ENCODE measurements at regions not wholly inside any gene's neighbourhood (a gene's known extent, or its start where the extent isn't known, plus 50 kb on each side); places are given as distances from the start of the nearest gene placed in this dataset.

GRCh38 chr6:167403427-167403826 lies 78.5 kb downstream of the TTLL2 start:
- no TSS peak for BruUV-seq (replicated peaks)

DNA sequence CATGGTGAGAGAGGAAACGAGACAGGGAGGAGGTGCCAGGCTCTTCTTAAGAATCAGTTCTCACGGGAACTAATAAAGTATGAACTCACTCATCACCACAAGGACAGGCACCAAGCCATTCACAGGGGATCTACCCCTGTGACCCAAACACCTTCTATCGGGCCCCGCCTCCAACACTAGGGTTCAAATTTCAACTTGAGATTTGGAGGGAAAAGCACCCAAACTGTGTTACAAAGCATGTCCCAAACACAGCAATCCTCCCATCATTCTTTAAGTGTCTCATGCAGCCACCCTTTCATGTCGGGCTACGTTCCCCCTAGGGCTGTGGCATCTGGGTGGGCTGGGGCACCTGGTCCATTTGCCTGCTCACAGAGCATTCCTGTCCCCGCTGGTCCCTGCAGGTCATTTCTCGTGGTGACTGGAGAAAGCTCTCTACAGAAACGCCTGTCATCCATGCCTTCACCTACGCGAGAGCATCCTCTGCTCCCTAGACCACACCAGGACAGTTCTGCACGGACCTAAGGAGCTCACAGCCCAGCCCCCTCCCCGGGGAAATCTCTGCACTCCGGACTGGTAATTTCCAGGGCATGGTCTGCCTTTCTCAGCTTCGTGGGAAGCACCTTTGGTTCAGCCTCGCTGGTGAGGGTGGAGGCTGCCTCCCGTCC lies 79.6 kb downstream of the TTLL2 start:
- peaks cover 7% of the 10 kb centered on the region for H4K20me1 ChIP-seq (replicated peaks; ENCODE audit: control insufficient read depth, insufficient read depth, low read length)
- H3K9me1 ChIP-seq (ENCODE audit: control insufficient read depth, insufficient read depth, low read length), result no peaks in the 10 kb centered on the region
- POLR2A ChIA-PET, result interaction anchor here (0.6 kb wide), 1 partner anchor 167 kb away, joined by 4 read pairs; no protein-coding TSS in a partner anchor
- no TSS peak for BruUV-seq (replicated peaks)
- no peak for TF ChIP-seq TSC22D4 (tag; IDR thresholded peaks at IDR 0.05)
- no peak for TF ChIP-seq SMAD4 (CRISPR knock-in tag; conservative IDR thresholded peaks at IDR 0.05)
- TF ChIP-seq NR1H2 (CRISPR knock-in tag; IDR thresholded peaks at IDR 0.05), result no peak
- no peak for TF ChIP-seq PTBP1 (IDR thresholded peaks at IDR 0.05; ENCODE audit: low read depth, low read length)
- TF ChIP-seq ZBTB7A (IDR thresholded peaks at IDR 0.05; ENCODE audit: borderline replicate concordance, control insufficient read depth, low read depth, low read length), result no peak
- no peak for TF ChIP-seq ETV1 (tag; conservative IDR thresholded peaks at IDR 0.05; ENCODE audit: low read depth)
- no peak for TF ChIP-seq HOMEZ (CRISPR knock-in tag; IDR thresholded peaks at IDR 0.05)
- TF ChIP-seq EZH2 (IDR thresholded peaks at IDR 0.05; ENCODE audit: borderline replicate concordance, low read depth, low read length), result no peak
- no peak for TF ChIP-seq ZNF384 (IDR thresholded peaks at IDR 0.05; ENCODE audit: low read depth, low read length)
- TF ChIP-seq CCNT2 (IDR thresholded peaks at IDR 0.05; ENCODE audit: borderline replicate concordance, extremely low read depth, insufficient read length, low read depth, low read length), result no peak
- TF ChIP-seq DMBX1 (CRISPR knock-in tag; IDR thresholded peaks at IDR 0.05; ENCODE audit: borderline replicate concordance), result no peak
- no peak for TF ChIP-seq ZNF253 (CRISPR knock-in tag; conservative IDR thresholded peaks at IDR 0.05)
- in situ Hi-C loops (cut with MboI), result no loop called here
- CTCF ChIA-PET (ENCODE audit: low intra/inter-chr PET ratio), result no interaction called here
- H2AFZ ChIP-seq (ENCODE audit: low read depth, low read length), result no peak overlapping the region
- intact Hi-C loops (cut with micrococcal nuclease), result no loop called here
- no peak overlapping the region for H3K9ac ChIP-seq (ENCODE audit: insufficient read depth in 1 of 2, low read depth in 2 of 2, low read length in 2 of 2)
- no peak overlapping the region for H3K4me3 ChIP-seq
- no peaks in the 10 kb centered on the region for H3K4me1 ChIP-seq (replicated peaks in 1 of 2; ENCODE audit: control insufficient read depth in 2 of 2, insufficient read depth in 2 of 2, low read length in 2 of 2)
- no peak overlapping the region for H3K4me2 ChIP-seq (ENCODE audit: insufficient read depth, low read length)
- FAIRE-seq (no peak), DNase-seq (ENCODE audit: extremely low read depth in 1 of 4, low spot score in 3 of 4) (no peak), ATAC-seq (no peak)
- 3% methylated on average over 17 of the region's 17 CpGs for WGBS (ENCODE audit: insufficient coverage, low coverage, missing lambda C conversion rate)
- H3K36me3 ChIP-seq (ENCODE audit: control insufficient read depth, insufficient read depth, low read length), result no peaks in the 10 kb centered on the region
- no peaks in the 10 kb centered on the region for H3K79me2 ChIP-seq (ENCODE audit: control insufficient read depth, insufficient read depth, low read length)
- H3K27me3 ChIP-seq (ENCODE audit: control insufficient read depth in 2 of 2, insufficient read depth in 2 of 2, low read length in 2 of 2), result peaks cover 36 to 91% of the 10 kb centered on the region in 2 experiments
- H3K27ac ChIP-seq (ENCODE audit: extremely low read depth, low read depth, low read length), result no peak overlapping the region
- no peaks in the 10 kb centered on the region for H3K9me3 ChIP-seq (replicated peaks; ENCODE audit: control insufficient read depth, insufficient read depth, low read depth, low read length)

More at GRCh38 chr6:167403427-167403826, 78.5 kb downstream of the TTLL2 start:
- peaks cover 46 to 91% of the 10 kb centered on the region in 2 experiments for H3K27me3 ChIP-seq (ENCODE audit: control insufficient read depth in 2 of 2, insufficient read depth in 2 of 2, low read length in 2 of 2)
- no peak overlapping the region for H3K9ac ChIP-seq (ENCODE audit: insufficient read depth in 1 of 2, low read depth in 2 of 2, low read length in 2 of 2)
- intact Hi-C loops (cut with micrococcal nuclease) (no loop called here), in situ Hi-C loops (cut with MboI) (no loop called here)
- POLR2A ChIA-PET, result no interaction called here
- no peak overlapping the region for H2AFZ ChIP-seq (ENCODE audit: low read depth, low read length)
- ATAC-seq, result no peak
- H3K9me3 ChIP-seq (replicated peaks; ENCODE audit: control insufficient read depth, insufficient read depth, low read depth, low read length), result no peaks in the 10 kb centered on the region
- H3K27ac ChIP-seq (ENCODE audit: extremely low read depth, low read depth, low read length), result no peak overlapping the region
- CTCF ChIA-PET (ENCODE audit: low intra/inter-chr PET ratio), result no interaction called here
- no peak for FAIRE-seq
- no peak overlapping the region for H3K4me3 ChIP-seq
- WGBS (ENCODE audit: insufficient coverage, low coverage, missing lambda C conversion rate), result 2% methylated on average over 4 of the region's 4 CpGs
- H3K36me3 ChIP-seq (ENCODE audit: control insufficient read depth, insufficient read depth, low read length), result no peaks in the 10 kb centered on the region
- H4K20me1 ChIP-seq (replicated peaks; ENCODE audit: control insufficient read depth, insufficient read depth, low read length), result peaks cover 12% of the 10 kb centered on the region
- H3K4me1 ChIP-seq (replicated peaks in 1 of 2; ENCODE audit: control insufficient read depth in 2 of 2, insufficient read depth in 2 of 2, low read length in 2 of 2), result no peaks in the 10 kb centered on the region
- H3K4me2 ChIP-seq (ENCODE audit: insufficient read depth, low read length), result no peak overlapping the region
- H3K79me2 ChIP-seq (ENCODE audit: control insufficient read depth, insufficient read depth, low read length), result no peaks in the 10 kb centered on the region
- TF ChIP-seq ZNF75A (CRISPR knock-in tag; IDR thresholded peaks at IDR 0.05) (no peak), SRSF9 (IDR thresholded peaks at IDR 0.05; ENCODE audit: borderline replicate concordance, low read depth, low read length) (no peak)
- DNase-seq (ENCODE audit: extremely low read depth in 1 of 4, low spot score in 3 of 4), result no peak
- H3K9me1 ChIP-seq (ENCODE audit: control insufficient read depth, insufficient read depth, low read length), result no peaks in the 10 kb centered on the region
